ENCODE measurements at regions not wholly inside any gene's neighbourhood (a gene's known extent, or its start where the extent isn't known, plus 50 kb on each side); places are given as distances from the start of the nearest gene placed in this dataset.

DNA sequence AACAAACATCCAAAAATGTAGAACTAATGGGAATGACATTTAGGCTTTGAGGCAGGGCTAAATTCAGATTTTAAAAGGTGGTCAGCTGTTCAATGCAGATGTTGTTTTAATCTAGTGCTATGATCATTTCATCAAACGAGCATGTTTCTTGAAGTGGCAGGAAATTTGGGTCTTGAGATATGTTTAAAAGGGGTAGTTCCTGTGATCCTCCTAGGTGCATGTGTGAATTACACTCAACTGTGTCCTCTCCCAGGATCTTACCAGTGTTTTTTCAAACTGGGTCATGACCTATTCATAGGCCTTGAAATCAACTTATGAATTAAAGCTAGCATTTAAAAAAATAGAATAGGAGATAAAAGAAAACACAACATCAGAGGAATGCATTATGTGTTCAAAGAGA lies 57.4 kb upstream of the ACMSD start:
- no peak for DNase-seq (ENCODE audit: low spot score)
- Mint-ChIP-seq H3K4me1 (peaks cover 6% of the 10 kb centered on the region), H3K27me3 (ENCODE audit: insufficient read depth, low read depth) (peaks cover 2% of the 10 kb centered on the region), H3K27ac (no peak overlapping the region), H3K9me3 (no peaks in the 10 kb centered on the region), H3K4me3 (no peak overlapping the region), H3K36me3 (no peaks in the 10 kb centered on the region)
- Histone ChIP-seq H3F3A (ENCODE audit: low read depth) (peaks cover 1% of the 10 kb centered on the region), H3K4me3 (no peak overlapping the region), H3K4me2 (no peak overlapping the region), H3K4me1 (peaks cover 12% of the 10 kb centered on the region), H3K9me3 (ENCODE audit: low read depth) (no peaks in the 10 kb centered on the region), H4K20me1 (ENCODE audit: low read depth) (no peaks in the 10 kb centered on the region), H3K27me3 (no peaks in the 10 kb centered on the region), H3K79me2 (ENCODE audit: low read depth) (no peaks in the 10 kb centered on the region), H3K27ac (no peak overlapping the region), H3K9ac (no peak overlapping the region), H2AFZ (replicated peaks) (no peak overlapping the region), H3K36me3 (no peaks in the 10 kb centered on the region)
- TF ChIP-seq EZH2 (IDR thresholded peaks at IDR 0.05) = no peak
- no peak for TF ChIP-seq EZH2phosphoT487 (IDR thresholded peaks at IDR 0.05)
- TF ChIP-seq, protein P1, sequence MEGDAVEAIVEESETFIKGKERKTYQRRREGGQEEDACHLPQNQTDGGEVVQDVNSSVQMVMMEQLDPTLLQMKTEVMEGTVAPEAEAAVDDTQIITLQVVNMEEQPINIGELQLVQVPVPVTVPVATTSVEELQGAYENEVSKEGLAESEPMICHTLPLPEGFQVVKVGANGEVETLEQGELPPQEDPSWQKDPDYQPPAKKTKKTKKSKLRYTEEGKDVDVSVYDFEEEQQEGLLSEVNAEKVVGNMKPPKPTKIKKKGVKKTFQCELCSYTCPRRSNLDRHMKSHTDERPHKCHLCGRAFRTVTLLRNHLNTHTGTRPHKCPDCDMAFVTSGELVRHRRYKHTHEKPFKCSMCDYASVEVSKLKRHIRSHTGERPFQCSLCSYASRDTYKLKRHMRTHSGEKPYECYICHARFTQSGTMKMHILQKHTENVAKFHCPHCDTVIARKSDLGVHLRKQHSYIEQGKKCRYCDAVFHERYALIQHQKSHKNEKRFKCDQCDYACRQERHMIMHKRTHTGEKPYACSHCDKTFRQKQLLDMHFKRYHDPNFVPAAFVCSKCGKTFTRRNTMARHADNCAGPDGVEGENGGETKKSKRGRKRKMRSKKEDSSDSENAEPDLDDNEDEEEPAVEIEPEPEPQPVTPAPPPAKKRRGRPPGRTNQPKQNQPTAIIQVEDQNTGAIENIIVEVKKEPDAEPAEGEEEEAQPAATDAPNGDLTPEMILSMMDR (IDR thresholded peaks at IDR 0.05) = no peak

DNA sequence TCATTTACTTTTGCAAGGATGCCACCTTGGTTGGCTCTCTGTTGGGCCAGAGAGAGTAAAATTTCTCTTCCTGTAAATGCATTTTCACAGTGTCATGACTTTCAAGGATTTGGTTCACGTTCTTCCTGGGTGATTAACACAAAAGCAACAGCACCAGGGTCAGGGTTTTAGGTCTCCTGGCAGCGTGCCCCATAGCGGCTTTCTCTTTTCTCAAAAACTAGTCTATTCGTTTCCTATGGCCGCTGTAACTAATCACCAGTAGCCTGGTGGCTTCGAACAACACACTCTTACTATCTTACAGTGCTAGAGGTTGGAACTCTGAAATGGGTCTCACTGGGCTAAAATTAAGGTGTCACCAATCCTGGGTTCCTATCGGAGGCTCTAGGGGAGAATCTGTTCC lies 56.3 kb upstream of the ACMSD start:
- no peaks in the 10 kb centered on the region for H3K9me3 Mint-ChIP-seq
- Histone ChIP-seq H3K9me3 (ENCODE audit: low read depth) (no peaks in the 10 kb centered on the region), H3K36me3 (no peaks in the 10 kb centered on the region), H3F3A (ENCODE audit: low read depth) (no peaks in the 10 kb centered on the region), H4K20me1 (ENCODE audit: low read depth) (no peaks in the 10 kb centered on the region), H2AFZ (replicated peaks) (no peak overlapping the region), H3K27ac (no peak overlapping the region), H3K9ac (no peak overlapping the region), H3K79me2 (ENCODE audit: low read depth) (no peaks in the 10 kb centered on the region), H3K4me2 (no peak overlapping the region), H3K27me3 (no peaks in the 10 kb centered on the region), H3K4me3 (no peak overlapping the region), H3K4me1 (peaks cover under 1% of the 10 kb centered on the region)
- DNase-seq (ENCODE audit: low spot score) = no peak
- H3K27ac Mint-ChIP-seq = no peak overlapping the region
- H3K4me1 Mint-ChIP-seq = no peaks in the 10 kb centered on the region
- no peak for TF ChIP-seq EZH2 (IDR thresholded peaks at IDR 0.05)
- TF ChIP-seq EZH2phosphoT487 (IDR thresholded peaks at IDR 0.05) = no peak
- TF ChIP-seq, protein P1 (IDR thresholded peaks at IDR 0.05) = no peak
- H3K27me3 Mint-ChIP-seq (ENCODE audit: insufficient read depth, low read depth) = peaks cover 2% of the 10 kb centered on the region
- H3K36me3 Mint-ChIP-seq = no peaks in the 10 kb centered on the region
- no peak overlapping the region for H3K4me3 Mint-ChIP-seq

DNA sequence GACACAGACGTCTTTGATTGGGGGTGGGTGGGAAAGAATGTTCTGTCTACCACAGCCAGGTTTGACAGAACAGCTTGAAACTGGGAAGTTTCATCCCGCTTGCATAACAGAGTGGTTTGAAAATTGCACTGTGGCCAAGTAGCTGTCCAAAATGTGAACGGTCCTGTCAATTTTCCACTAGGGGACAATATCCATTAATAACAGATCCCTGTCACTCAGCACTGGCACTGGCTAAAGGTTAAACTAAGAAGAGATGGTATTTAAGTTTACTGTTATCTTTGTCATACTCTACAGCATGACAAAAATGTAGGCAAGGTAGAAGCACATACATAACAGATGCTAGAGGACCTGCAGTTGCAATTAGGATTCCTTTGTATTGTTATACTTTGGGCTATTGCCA lies 55.6 kb upstream of the ACMSD start:
- no peaks in the 10 kb centered on the region for H3K36me3 ChIP-seq
- H3K79me2 ChIP-seq (ENCODE audit: low read depth) = no peaks in the 10 kb centered on the region
- H3K36me3 Mint-ChIP-seq = no peaks in the 10 kb centered on the region
- H3K27me3 ChIP-seq = no peaks in the 10 kb centered on the region
- DNase-seq (ENCODE audit: low spot score) = peak; percentile 56
- no peaks in the 10 kb centered on the region for H3K4me1 Mint-ChIP-seq
- H4K20me1 ChIP-seq (ENCODE audit: low read depth) = no peaks in the 10 kb centered on the region
- H3F3A ChIP-seq (ENCODE audit: low read depth) = no peaks in the 10 kb centered on the region
- no peaks in the 10 kb centered on the region for H3K9me3 Mint-ChIP-seq
- H3K27me3 Mint-ChIP-seq (ENCODE audit: insufficient read depth, low read depth) = peaks cover 2% of the 10 kb centered on the region
- no peaks in the 10 kb centered on the region for H3K4me1 ChIP-seq
- no peak overlapping the region for H3K27ac Mint-ChIP-seq
- TF ChIP-seq, protein P1 (IDR thresholded peaks at IDR 0.05) = peak; percentile 67
- no peak for TF ChIP-seq EZH2phosphoT487 (IDR thresholded peaks at IDR 0.05)
- H3K9ac ChIP-seq = no peak overlapping the region
- no peak overlapping the region for H3K4me3 Mint-ChIP-seq
- no peak overlapping the region for H3K4me2 ChIP-seq
- H3K4me3 ChIP-seq = no peak overlapping the region
- no peaks in the 10 kb centered on the region for H3K9me3 ChIP-seq (ENCODE audit: low read depth)
- no peak overlapping the region for H2AFZ ChIP-seq (replicated peaks)
- no peak overlapping the region for H3K27ac ChIP-seq

DNA sequence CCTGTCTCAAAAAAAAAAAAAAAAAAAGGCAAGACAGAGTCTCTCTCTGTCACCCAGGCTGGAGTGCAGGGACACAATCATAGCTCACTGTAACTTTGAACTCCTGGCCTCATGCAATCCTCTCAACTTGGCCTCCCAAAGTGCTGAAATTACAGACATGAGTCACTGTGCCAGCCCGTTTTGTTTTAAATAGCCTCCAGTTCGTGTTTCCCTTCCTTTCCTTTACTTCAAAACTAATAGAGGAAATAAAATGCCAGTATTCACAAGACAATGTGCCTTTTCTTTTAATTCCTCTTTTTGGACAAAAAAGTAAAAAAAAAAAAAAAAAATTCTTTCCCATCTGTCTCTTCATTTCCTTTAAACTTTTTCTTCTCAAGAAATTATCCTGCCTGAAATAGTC lies 54.5 kb upstream of the ACMSD start:
- Histone ChIP-seq H4K20me1 (ENCODE audit: low read depth) (no peaks in the 10 kb centered on the region), H3K9ac (no peak overlapping the region), H2AFZ (replicated peaks) (no peak overlapping the region), H3K4me2 (no peak overlapping the region), H3K9me3 (ENCODE audit: low read depth) (no peaks in the 10 kb centered on the region), H3K4me3 (no peak overlapping the region), H3K36me3 (no peaks in the 10 kb centered on the region), H3K79me2 (ENCODE audit: low read depth) (no peaks in the 10 kb centered on the region), H3K27ac (no peak overlapping the region), H3K27me3 (no peaks in the 10 kb centered on the region), H3F3A (ENCODE audit: low read depth) (no peaks in the 10 kb centered on the region), H3K4me1 (no peaks in the 10 kb centered on the region)
- Mint-ChIP-seq H3K4me1 (no peaks in the 10 kb centered on the region), H3K9me3 (no peaks in the 10 kb centered on the region), H3K27ac (no peak overlapping the region), H3K4me3 (no peak overlapping the region), H3K36me3 (no peaks in the 10 kb centered on the region), H3K27me3 (ENCODE audit: insufficient read depth, low read depth) (peaks cover 2% of the 10 kb centered on the region)
- TF ChIP-seq EZH2 (IDR thresholded peaks at IDR 0.05) = no peak
- TF ChIP-seq, protein P1 (IDR thresholded peaks at IDR 0.05) = no peak
- TF ChIP-seq EZH2phosphoT487 (IDR thresholded peaks at IDR 0.05) = no peak
- no peak for DNase-seq (ENCODE audit: low spot score)
